Mesenchymal stem cell (in vitro differentiated cells and primary cell): ENCODE measurements at regions not wholly inside any gene's neighbourhood (a gene's known extent, or its start where the extent isn't known, plus 50 kb on each side); places are given as distances from the start of the nearest gene placed in this dataset.

ENCODE experiments used
- DNase-seq: peaks from one replicate; pipeline ENCODE4 v3.0.0-alpha.2; 2013
- H2AFZ ChIP-seq: one replicate; pipeline ENCODE4 v1.6.1; 2013; ENCODE audit warnings: low read depth, mild to moderate bottlenecking, control low read depth, inconsistent platforms, low read length, moderate library complexity
- H2AK5ac ChIP-seq: 2 replicates; pipeline ENCODE4 v1.6.1; 2013; ENCODE audit warnings: low read length, moderate library complexity, mild to moderate bottlenecking, inconsistent platforms; ENCODE audit not compliant: severe bottlenecking
- H2BK120ac ChIP-seq: one replicate; pipeline ENCODE4 v1.6.1; 2013; ENCODE audit warnings: low read depth, mild to moderate bottlenecking, inconsistent platforms, low read length, moderate library complexity
- H2BK12ac ChIP-seq, 2 experiments: one replicate each; pipeline ENCODE4 v1.6.1; 2013; ENCODE audit warnings: inconsistent platforms in 2 of 2, low read length in 2 of 2, mild to moderate bottlenecking in 2 of 2, moderate library complexity in 2 of 2, control low read depth in 1 of 2
- H2BK15ac ChIP-seq: one replicate; pipeline ENCODE4 v1.6.1; 2013; ENCODE audit warnings: mild to moderate bottlenecking, low read depth, inconsistent platforms; ENCODE audit not compliant: poor library complexity, severe bottlenecking
- H2BK5ac ChIP-seq: 2 replicates; pipeline ENCODE4 v1.6.1; 2013; ENCODE audit warnings: low read depth, mild to moderate bottlenecking, low read length, control low read depth, inconsistent platforms; ENCODE audit not compliant: poor library complexity, severe bottlenecking
- H3K14ac ChIP-seq, 2 experiments: one replicate each; pipeline ENCODE4 v1.6.1; 2013; ENCODE audit warnings: inconsistent platforms in 2 of 2, low read length in 2 of 2, control low read depth in 1 of 2, mild to moderate bottlenecking in 1 of 2, moderate library complexity in 1 of 2
- H3K18ac ChIP-seq, 2 experiments: one replicate each; pipeline ENCODE4 v1.6.1; 2013; ENCODE audit warnings: inconsistent platforms in 2 of 2, low read length in 2 of 2, control low read depth in 1 of 2, low read depth in 1 of 2, mild to moderate bottlenecking in 1 of 2
- H3K23ac ChIP-seq, 2 experiments: one replicate each; pipeline ENCODE4 v1.6.1; 2013; ENCODE audit warnings: inconsistent platforms in 2 of 2, low read length in 2 of 2, mild to moderate bottlenecking in 2 of 2, moderate library complexity in 2 of 2, control low read depth in 1 of 2
- H3K27ac ChIP-seq: 2 replicates; pipeline ENCODE4 v1.5.1; 2013; ENCODE audit warnings: mild to moderate bottlenecking, moderate library complexity, low read length, control low read depth, inconsistent platforms; ENCODE audit not compliant: poor library complexity, severe bottlenecking
- H3K27me3 ChIP-seq, 2 experiments: 2 replicates each; pipeline versions ENCODE4 v1.6.1 to v1.7.0; 2013; ENCODE audit warnings: low read length in 2 of 2, mild to moderate bottlenecking in 2 of 2, moderate library complexity in 2 of 2, control low read depth in 1 of 2, inconsistent platforms in 1 of 2; ENCODE audit not compliant: control insufficient read depth in 1 of 2, insufficient read depth in 1 of 2
- H3K36me3 ChIP-seq, 2 experiments: 2 replicates each; pipeline versions ENCODE4 v1.6.1 to v1.7.0; 2013; ENCODE audit warnings: low read length in 2 of 2, control low read depth in 1 of 2, inconsistent platforms in 1 of 2, low read depth in 1 of 2, mild to moderate bottlenecking in 1 of 2; ENCODE audit not compliant: insufficient read depth in 2 of 2, control insufficient read depth in 1 of 2
- H3K4ac ChIP-seq, 2 experiments: one replicate each; pipeline ENCODE4 v1.6.1; 2013; ENCODE audit warnings: inconsistent platforms in 2 of 2, low read length in 2 of 2, mild to moderate bottlenecking in 2 of 2, moderate library complexity in 2 of 2, control low read depth in 1 of 2, low read depth in 1 of 2
- H3K4me1 ChIP-seq: 2 replicates; pipeline ENCODE4 v1.6.1; 2013; ENCODE audit warnings: low read depth, low read length, control low read depth; ENCODE audit not compliant: control insufficient read depth, insufficient read depth
- H3K4me2 ChIP-seq: 2 replicates; pipeline ENCODE4 v1.6.1; 2013; ENCODE audit warnings: low read length, mild to moderate bottlenecking, inconsistent platforms; ENCODE audit not compliant: poor library complexity, severe bottlenecking
- H3K4me3 ChIP-seq, 2 experiments: 2 replicates each; pipeline versions ENCODE4 v1.5.1 to v1.7.0; 2013; ENCODE audit warnings: low read length in 2 of 2, mild to moderate bottlenecking in 2 of 2, control low read depth in 1 of 2, low read depth in 1 of 2; ENCODE audit not compliant: insufficient read depth in 1 of 2
- H3K79me1 ChIP-seq: replicated peaks from 2 replicates; pipeline ENCODE4 v1.6.1; 2013; ENCODE audit warnings: mild to moderate bottlenecking, control low read depth, low read length, inconsistent platforms; ENCODE audit not compliant: poor library complexity, severe bottlenecking
- H3K9ac ChIP-seq: 2 replicates; pipeline ENCODE4 v1.7.0; 2013; ENCODE audit warnings: mild to moderate bottlenecking, low read length, moderate library complexity
- H3K9me3 ChIP-seq: 2 replicates; pipeline ENCODE4 v1.7.0; 2013; ENCODE audit warnings: mild to moderate bottlenecking, low read length; ENCODE audit not compliant: control insufficient read depth
- H4K8ac ChIP-seq: one replicate; pipeline ENCODE4 v1.6.1; 2013; ENCODE audit warnings: inconsistent platforms, mild to moderate bottlenecking, low read length, moderate library complexity
- H4K91ac ChIP-seq: one replicate; pipeline ENCODE4 v1.6.1; 2013; ENCODE audit warnings: mild to moderate bottlenecking, low read length, inconsistent platforms
- WGBS: methylation state at CpG from one replicate; pipeline ENCODE4 v1.1.7; 2013; ENCODE audit warnings: mixed read lengths; 5-methylcytosine and 5-hydroxymethylcytosine counted together

GRCh38 chr2:14348247-14348646, 284.3 kb upstream of the LRATD1 start:
- H3K9ac ChIP-seq = no peak overlapping the region
- H3K14ac ChIP-seq = no peak overlapping the region
- no peaks in the 10 kb centered on the region for H3K4me1 ChIP-seq
- H3K18ac ChIP-seq = no peak overlapping the region
- H2BK15ac ChIP-seq = no peak overlapping the region
- H2AFZ ChIP-seq = no peak overlapping the region
- H2AK5ac ChIP-seq = no peak overlapping the region
- no peak overlapping the region for H2BK120ac ChIP-seq
- H3K23ac ChIP-seq = no peak overlapping the region
- no peak overlapping the region for H2BK12ac ChIP-seq
- H3K9me3 ChIP-seq = no peaks in the 10 kb centered on the region
- H3K4me2 ChIP-seq = no peak overlapping the region
- no peak overlapping the region for H3K4me3 ChIP-seq
- no peak for DNase-seq
- no peak overlapping the region for H3K27ac ChIP-seq
- no peaks in the 10 kb centered on the region for H3K27me3 ChIP-seq
- 71% methylated on average over 6 of the region's 8 CpGs for WGBS
- no peak overlapping the region for H2BK5ac ChIP-seq
- no peaks in the 10 kb centered on the region for H3K79me1 ChIP-seq
- no peak overlapping the region for H4K91ac ChIP-seq
- no peaks in the 10 kb centered on the region for H3K36me3 ChIP-seq
- H3K4ac ChIP-seq = no peak overlapping the region
- no peak overlapping the region for H4K8ac ChIP-seq

- Histone ChIP-seq H3K27me3 (no peaks in the 10 kb centered on the region), H2BK5ac (no peak overlapping the region), H3K18ac (no peak overlapping the region), H3K4me3 (no peak overlapping the region), H3K36me3 (no peaks in the 10 kb centered on the region), H3K79me1 (no peaks in the 10 kb centered on the region), H3K23ac (no peak overlapping the region), H4K91ac (no peak overlapping the region), H3K9me3 (no peaks in the 10 kb centered on the region), H3K27ac (no peak overlapping the region), H3K9ac (no peak overlapping the region), H3K4me2 (no peak overlapping the region), H4K8ac (no peak overlapping the region), H2AFZ (no peak overlapping the region), H3K14ac (no peak overlapping the region), H3K4ac (no peak overlapping the region), H2BK15ac (no peak overlapping the region), H2AK5ac (no peak overlapping the region), H2BK120ac (no peak overlapping the region), H3K4me1 (no peaks in the 10 kb centered on the region), H2BK12ac (no peak overlapping the region)
- DNase-seq = no peak
These were observed 281.7 kb upstream of the LRATD1 start for GRCh38 chr2:14350856-14351255.

GRCh38 chr2:14352067-14352466, 280.4 kb upstream of the LRATD1 start:
- Histone ChIP-seq H3K36me3 (no peaks in the 10 kb centered on the region), H3K9ac (no peak overlapping the region), H3K9me3 (no peaks in the 10 kb centered on the region), H3K18ac (no peak overlapping the region), H2BK12ac (no peak overlapping the region), H4K91ac (no peak overlapping the region), H2AFZ (no peak overlapping the region), H3K14ac (no peak overlapping the region), H3K23ac (no peak overlapping the region), H3K4me2 (no peak overlapping the region), H4K8ac (no peak overlapping the region), H3K4me3 (no peak overlapping the region), H2AK5ac (no peak overlapping the region), H3K4me1 (no peaks in the 10 kb centered on the region), H3K4ac (no peak overlapping the region), H3K79me1 (no peaks in the 10 kb centered on the region), H2BK5ac (no peak overlapping the region), H3K27me3 (no peaks in the 10 kb centered on the region), H3K27ac (no peak overlapping the region), H2BK120ac (no peak overlapping the region), H2BK15ac (no peak overlapping the region)
- DNase-seq = no peak

GRCh38 chr2:14354231-14354630, 278.3 kb upstream of the LRATD1 start:
- no peak overlapping the region for H2AFZ ChIP-seq
- no peak overlapping the region for H3K4me2 ChIP-seq
- H3K4me1 ChIP-seq = no peaks in the 10 kb centered on the region
- no peak overlapping the region for H2BK120ac ChIP-seq
- no peak overlapping the region for H2AK5ac ChIP-seq
- H3K23ac ChIP-seq = no peak overlapping the region
- H2BK5ac ChIP-seq = no peak overlapping the region
- H3K4ac ChIP-seq = no peak overlapping the region
- WGBS = 33% methylated on average over 2 of the region's 3 CpGs
- no peak overlapping the region for H3K18ac ChIP-seq
- no peak overlapping the region for H3K9ac ChIP-seq
- H3K36me3 ChIP-seq = no peaks in the 10 kb centered on the region
- no peak for DNase-seq
- H3K27ac ChIP-seq = no peak overlapping the region
- H3K79me1 ChIP-seq = no peaks in the 10 kb centered on the region
- H3K4me3 ChIP-seq = no peak overlapping the region
- no peaks in the 10 kb centered on the region for H3K9me3 ChIP-seq
- H2BK12ac ChIP-seq = no peak overlapping the region
- H3K14ac ChIP-seq = no peak overlapping the region
- H4K8ac ChIP-seq = no peak overlapping the region
- no peak overlapping the region for H2BK15ac ChIP-seq
- H3K27me3 ChIP-seq = no peaks in the 10 kb centered on the region
- no peak overlapping the region for H4K91ac ChIP-seq
